ENCODE measurements at regions not wholly inside any gene's neighbourhood (a gene's known extent, or its start where the extent isn't known, plus 50 kb on each side); places are given as distances from the start of the nearest gene placed in this dataset.

- DNase-seq, result no peak
Observed at GRCh38 chr4:152269448-152270191, 266.3 kb downstream of the FBXW7 start.

- DNase-seq, result no peak
Observed at GRCh38 chr4:152267811-152268210, 268.1 kb downstream of the FBXW7 start.

DNA sequence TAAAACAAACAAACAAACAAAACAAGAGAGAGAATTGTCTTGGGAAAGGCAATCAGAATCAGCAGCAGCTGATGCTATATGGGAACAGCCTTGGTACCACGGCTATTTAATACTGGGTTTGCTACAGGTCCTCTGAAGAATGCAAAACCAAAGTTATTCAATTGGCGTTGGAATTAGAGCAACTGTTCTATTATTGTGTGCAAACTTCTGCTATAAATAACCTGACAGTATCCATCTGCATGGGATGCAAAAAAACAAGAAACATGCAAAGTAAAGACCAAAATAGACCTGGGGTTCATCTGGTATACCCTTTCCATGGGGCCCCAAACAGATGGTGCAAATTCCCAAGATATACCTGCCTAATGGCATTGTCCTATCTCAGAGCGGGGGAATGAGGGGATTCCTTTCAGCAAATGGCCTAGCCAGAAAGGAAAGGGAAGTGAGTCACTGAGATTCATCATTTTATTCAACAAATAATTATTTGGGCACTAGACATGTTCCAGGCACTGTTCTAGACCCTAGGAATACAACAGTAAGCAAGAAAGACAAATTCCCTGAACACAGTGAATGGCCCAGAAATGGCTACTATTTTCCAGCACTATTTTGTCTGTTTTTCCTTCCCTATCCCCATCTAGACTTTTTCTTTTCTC is 268.9 kb downstream of the FBXW7 start:
- no peak for DNase-seq

GRCh38 chr4:152265149-152265621 is 270.7 kb downstream of the FBXW7 start:
- DNase-seq, result no peak

- DNase-seq, result no peak
Observed at GRCh38 chr4:152264106-152264505, 271.8 kb downstream of the FBXW7 start.

DNA sequence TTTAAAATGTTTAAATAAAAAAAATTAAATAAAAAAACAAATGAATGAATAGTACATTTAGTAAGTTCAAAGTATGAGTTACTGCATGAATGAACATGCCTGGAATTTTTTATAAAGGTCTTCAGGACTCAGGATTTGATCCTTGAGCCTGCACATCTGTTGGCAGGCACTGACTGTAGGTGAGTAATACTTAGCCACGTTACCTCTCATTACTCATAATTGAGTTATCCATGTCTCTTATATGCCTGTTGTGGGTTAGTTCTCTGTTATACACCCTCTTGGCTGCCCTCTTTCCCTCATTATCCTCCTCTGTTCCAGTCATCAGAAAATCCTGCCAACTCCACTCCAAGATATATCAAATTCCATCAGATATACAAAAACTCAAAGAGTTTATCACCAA is 276.0 kb downstream of the FBXW7 start:
- no peak for DNase-seq

- no peak for DNase-seq
Observed at GRCh38 chr4:152258804-152259708, 276.8 kb downstream of the FBXW7 start.

- DNase-seq, result no peak
Observed at GRCh38 chr4:152258391-152258790, 277.5 kb downstream of the FBXW7 start.

DNA sequence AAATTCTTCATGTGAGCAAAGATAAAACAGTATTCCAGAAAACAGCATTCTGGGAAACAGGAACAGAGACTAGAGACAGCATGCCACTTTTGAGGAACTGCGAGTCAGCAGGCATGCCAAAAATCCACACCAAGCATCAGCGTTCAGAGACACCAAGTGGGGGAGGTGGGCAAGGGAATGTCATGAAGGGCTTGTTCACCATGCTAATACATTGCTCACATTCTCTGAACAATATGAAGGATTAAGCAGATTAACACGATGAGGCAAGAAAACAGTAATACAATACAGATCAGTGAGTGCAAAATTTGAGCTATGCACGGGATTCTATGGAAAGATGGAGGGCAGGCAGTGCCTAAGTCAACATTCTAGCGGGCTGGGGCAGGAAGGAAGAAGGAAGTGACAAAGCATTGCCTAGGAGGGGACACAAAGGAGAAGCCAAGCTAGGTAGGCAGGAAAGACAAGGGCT is 278.3 kb downstream of the FBXW7 start:
- no peak for DNase-seq

- DNase-seq, result no peak
Observed at GRCh38 chr4:152256996-152257395, 278.9 kb downstream of the FBXW7 start.

DNA sequence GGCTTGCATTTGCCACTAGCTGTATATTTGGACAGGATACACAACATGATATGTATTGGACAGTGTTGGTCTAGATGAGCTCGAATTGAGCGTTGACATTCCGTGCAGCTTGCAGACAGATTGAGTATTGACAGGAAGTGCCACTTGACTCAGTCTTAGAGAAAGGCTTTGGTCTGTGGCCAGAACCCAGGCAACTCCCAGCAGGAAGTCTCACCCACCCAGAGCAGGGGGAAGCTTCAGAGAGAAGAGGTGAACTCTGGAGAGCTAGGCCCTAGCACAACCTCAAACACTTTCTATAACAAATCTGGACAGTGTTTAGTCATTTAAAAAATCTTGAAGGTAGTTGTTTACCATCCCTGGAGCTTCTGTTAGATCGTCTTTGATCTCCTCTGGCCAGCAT is 280.5 kb downstream of the FBXW7 start:
- DNase-seq, result peak; percentile 73

GRCh38 chr4:152248347-152248746 is 287.5 kb downstream of the FBXW7 start:
- DNase-seq, result no peak

DNA sequence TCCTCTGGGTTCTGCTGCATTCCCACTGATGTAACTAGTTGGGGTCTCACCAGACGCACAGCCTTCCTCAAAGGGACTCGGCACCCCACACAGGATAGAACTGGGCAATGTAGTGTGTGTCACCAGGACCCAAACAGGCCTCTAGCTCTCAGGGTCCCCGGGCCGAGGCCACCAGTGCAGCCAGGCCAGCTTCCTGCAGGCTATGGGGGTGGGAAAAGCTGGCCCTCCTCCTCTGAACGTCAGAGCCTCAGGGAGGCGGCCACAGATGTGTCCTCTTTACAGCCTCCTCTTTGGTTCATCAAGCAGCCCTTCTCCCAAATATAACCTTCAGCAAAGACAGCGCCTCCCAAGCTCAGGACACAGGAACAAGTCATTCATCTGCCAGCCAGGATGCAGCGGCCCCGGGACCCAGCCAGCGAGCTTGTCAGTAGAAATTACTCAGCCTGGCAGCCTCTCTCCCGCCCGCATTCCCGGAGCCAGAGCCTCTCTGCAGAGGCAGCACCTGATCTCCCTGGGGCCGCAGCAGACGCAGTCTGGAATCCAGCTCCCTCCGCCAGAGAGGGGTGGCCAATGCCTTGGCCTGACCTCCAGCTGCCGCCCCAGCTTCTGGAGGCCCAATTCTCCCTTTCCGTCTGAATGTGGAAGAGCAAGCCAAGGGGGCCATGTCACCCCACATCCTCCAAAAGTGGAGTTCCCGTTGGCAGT is 288.5 kb downstream of the FBXW7 start:
- DNase-seq, result no peak

- DNase-seq, result no peak
Observed at GRCh38 chr4:152246659-152247058, 289.2 kb downstream of the FBXW7 start.

DNA sequence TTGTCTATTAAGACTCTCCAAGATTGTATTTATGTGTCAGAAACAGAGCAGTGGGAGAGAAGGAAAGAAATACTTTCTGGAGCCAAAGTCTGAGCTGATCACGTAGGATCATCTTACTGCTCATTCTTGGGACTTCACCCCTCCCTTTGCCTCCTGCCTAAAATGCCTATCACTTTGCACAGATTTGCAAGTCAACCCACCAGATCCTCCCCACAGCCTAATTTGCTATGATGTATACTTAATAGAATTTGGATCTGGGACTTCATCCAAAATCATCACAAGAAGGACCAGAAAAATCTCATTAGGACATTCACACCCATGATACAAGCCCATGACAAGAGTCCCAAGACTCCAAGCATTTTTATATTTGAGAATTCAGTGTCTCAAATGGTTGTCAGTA is 290.2 kb downstream of the FBXW7 start:
- no peak for DNase-seq

- DNase-seq, result no peak
Observed at GRCh38 chr4:152244659-152245058, 291.2 kb downstream of the FBXW7 start.

DNA sequence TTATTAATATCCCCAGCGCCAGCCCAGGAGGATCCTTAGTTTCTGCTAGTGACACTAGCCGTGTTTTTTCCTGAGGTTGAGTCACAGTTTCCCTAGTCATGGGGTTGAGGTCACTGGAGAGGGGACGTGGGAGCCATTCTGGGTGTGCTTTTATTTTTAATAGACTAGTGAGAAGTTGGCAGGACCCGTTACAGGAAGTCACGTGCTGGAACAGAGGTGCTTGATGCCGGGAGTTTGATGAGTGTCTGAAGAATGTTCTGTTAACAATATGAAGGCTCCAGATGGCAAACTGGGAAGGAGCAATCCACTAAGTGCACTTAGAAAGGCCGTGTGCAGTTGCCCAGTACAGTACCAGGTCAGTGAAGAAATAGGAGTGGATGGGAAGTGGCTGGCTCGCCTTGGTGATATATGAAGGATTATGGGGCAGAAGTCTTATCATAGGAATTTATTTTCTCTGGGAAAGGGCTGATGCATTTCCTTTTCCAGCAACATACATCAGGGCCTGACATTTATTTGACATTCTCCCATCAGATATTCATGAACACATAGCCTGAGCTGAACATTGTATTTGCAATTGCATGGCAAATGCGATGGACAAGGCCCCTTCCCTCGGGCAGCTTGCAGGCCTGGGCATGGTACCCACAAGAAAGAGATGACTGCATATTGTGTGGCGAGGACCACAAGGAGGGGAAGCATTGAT is 291.8 kb downstream of the FBXW7 start:
- DNase-seq, result no peak

- no peak for DNase-seq
Observed at GRCh38 chr4:152243206-152243605, 292.7 kb downstream of the FBXW7 start.

DNA sequence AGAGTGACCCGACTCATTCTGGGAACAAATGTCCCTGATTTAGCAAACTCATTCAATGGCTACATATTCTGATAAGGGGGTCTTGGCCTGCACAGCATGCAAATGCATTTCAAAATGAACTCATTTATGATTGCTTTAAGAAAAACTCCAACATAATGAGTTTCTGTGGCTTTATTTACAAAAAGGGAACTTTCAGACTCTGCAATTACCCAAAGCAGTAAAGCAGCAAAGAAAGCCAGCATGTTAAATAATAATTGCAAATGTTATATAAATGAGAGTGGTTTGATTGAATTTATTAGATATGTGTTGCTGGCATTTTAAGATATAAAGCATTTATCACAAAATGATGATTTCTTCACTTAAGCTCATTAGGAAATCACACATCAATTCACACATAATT is 295.7 kb downstream of the FBXW7 start:
- no peak for DNase-seq

DNA sequence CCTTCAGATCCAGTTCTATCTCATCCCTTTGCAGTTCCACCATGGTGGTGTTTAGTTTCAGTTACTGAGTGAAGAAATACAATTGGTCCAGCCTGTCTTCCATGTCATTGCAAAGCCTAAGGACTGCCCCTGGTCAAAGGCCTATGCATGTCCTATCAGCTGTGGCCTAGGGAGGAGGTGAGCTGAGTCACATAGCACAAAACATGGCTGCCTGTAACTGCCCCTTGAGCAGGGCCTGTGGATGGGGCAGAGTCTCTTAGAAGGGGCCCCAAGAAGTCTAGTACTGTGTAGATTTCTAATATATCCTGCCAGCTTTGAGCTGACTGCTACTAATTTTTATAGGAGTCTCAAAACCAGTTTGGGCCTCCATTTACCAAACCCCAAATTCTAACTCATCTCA is 296.7 kb downstream of the FBXW7 start:
- DNase-seq, result no peak

- DNase-seq, result no peak
Observed at GRCh38 chr4:152236519-152237056, 299.3 kb downstream of the FBXW7 start.

DNA sequence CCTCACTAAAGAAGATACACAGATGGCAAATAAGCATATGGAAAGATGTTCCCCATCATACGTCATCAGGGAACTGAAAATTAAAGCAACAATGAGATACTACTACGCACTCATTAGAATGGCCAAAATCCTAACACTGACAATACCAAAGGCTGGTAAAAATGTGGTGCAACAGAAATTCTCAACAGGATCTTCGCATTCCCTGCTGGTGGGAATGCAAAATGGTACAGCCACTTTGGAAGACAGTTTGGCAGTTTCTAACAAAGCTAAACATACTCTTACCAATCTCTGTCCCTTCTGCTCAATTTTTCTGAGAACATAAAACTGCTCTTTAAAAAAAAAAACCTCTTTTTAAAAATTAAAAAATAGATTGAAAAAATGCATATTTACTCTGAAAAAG is 300.2 kb downstream of the FBXW7 start:
- DNase-seq, result no peak

All from activated gamma-delta T cell treated with Interleukin-2 at 50 U/mL for 16 hours (primary cell).